MG63 (cell line): ENCODE measurements at regions not wholly inside any gene's neighbourhood (a gene's known extent, or its start where the extent isn't known, plus 50 kb on each side); places are given as distances from the start of the nearest gene placed in this dataset.

Experiments used
- DNase-seq: peaks from one replicate; pipeline ENCODE4 v3.0.0-alpha.2; 2020
- H3K27me3 ChIP-seq: fragments of 250-450 bp; sonication (Bioruptor Pico); 2 replicates; pipeline ENCODE4 v1.5.1; 2020; ENCODE audit warnings: mild to moderate bottlenecking, moderate library complexity
- H3K36me3 ChIP-seq: fragments of 250-450 bp; sonication (Bioruptor Pico); 2 replicates; pipeline ENCODE4 v1.5.1; 2020; ENCODE audit warnings: mild to moderate bottlenecking, moderate library complexity
- H3K4me3 ChIP-seq: fragments of 250-450 bp; sonication (Bioruptor Pico); 2 replicates; pipeline ENCODE4 v1.5.1; 2020; ENCODE audit warnings: mild to moderate bottlenecking, moderate library complexity
- H3K9me3 ChIP-seq: fragments of 250-450 bp; sonication (Bioruptor Pico); 2 replicates; pipeline ENCODE4 v1.5.1; 2020; ENCODE audit warnings: mild to moderate bottlenecking, moderate library complexity

GRCh38 chr12:22866406-22866805 is 241.4 kb downstream of the ETNK1 start:
- no peaks in the 10 kb centered on the region for H3K36me3 ChIP-seq
- no peak overlapping the region for H3K4me3 ChIP-seq
- DNase-seq: no peak
- H3K27me3 ChIP-seq: no peaks in the 10 kb centered on the region
- no peaks in the 10 kb centered on the region for H3K9me3 ChIP-seq

GRCh38 chr12:22874151-22874550 is 249.2 kb downstream of the ETNK1 start:
- DNase-seq: no peak
- no peak overlapping the region for H3K4me3 ChIP-seq

GRCh38 chr12:22876262-22876661 is 251.3 kb downstream of the ETNK1 start:
- Histone ChIP-seq H3K36me3 (no peaks in the 10 kb centered on the region), H3K27me3 (no peaks in the 10 kb centered on the region), H3K9me3 (peaks cover 4% of the 10 kb centered on the region; the same call in 1 of the 2 replicates), H3K4me3 (no peak overlapping the region)
- DNase-seq: no peak

More at GRCh38 chr12:22874151-22874550, 249.2 kb downstream of the ETNK1 start:
- Histone ChIP-seq H3K36me3 (no peaks in the 10 kb centered on the region), H3K9me3 (peaks cover 2% of the 10 kb centered on the region; the same call in 1 of the 2 replicates), H3K27me3 (no peaks in the 10 kb centered on the region)

GRCh38 chr12:22879203-22879602 is 254.2 kb downstream of the ETNK1 start:
- H3K36me3 ChIP-seq: no peaks in the 10 kb centered on the region
- H3K27me3 ChIP-seq: no peaks in the 10 kb centered on the region
- peaks cover 4% of the 10 kb centered on the region; the same call in 1 of the 2 replicates for H3K9me3 ChIP-seq
- DNase-seq: no peak
- H3K4me3 ChIP-seq: no peak overlapping the region

GRCh38 chr12:22880331-22880730 is 255.4 kb downstream of the ETNK1 start:
- H3K9me3 ChIP-seq: peaks cover 4% of the 10 kb centered on the region; the same call in 1 of the 2 replicates
- DNase-seq: no peak
- H3K4me3 ChIP-seq: no peak overlapping the region
- H3K27me3 ChIP-seq: no peaks in the 10 kb centered on the region
- H3K36me3 ChIP-seq: no peaks in the 10 kb centered on the region

- DNase-seq: no peak
- H3K27me3 ChIP-seq: no peaks in the 10 kb centered on the region
- H3K9me3 ChIP-seq: peaks cover 4% of the 10 kb centered on the region; the same call in 1 of the 2 replicates
- H3K4me3 ChIP-seq: no peak overlapping the region
- no peaks in the 10 kb centered on the region for H3K36me3 ChIP-seq
Observed at GRCh38 chr12:22880807-22881206, 255.8 kb downstream of the ETNK1 start.

GRCh38 chr12:22881878-22882385 is 257.0 kb downstream of the ETNK1 start:
- Histone ChIP-seq H3K9me3 (peaks cover 4% of the 10 kb centered on the region; the same call in 1 of the 2 replicates), H3K36me3 (no peaks in the 10 kb centered on the region), H3K4me3 (no peak overlapping the region), H3K27me3 (no peaks in the 10 kb centered on the region)
- DNase-seq: no peak

- no peak for DNase-seq
- no peak overlapping the region for H3K4me3 ChIP-seq
- peaks cover 4% of the 10 kb centered on the region; the same call in 1 of the 2 replicates for H3K9me3 ChIP-seq
- H3K36me3 ChIP-seq: no peaks in the 10 kb centered on the region
- H3K27me3 ChIP-seq: no peaks in the 10 kb centered on the region
Observed at GRCh38 chr12:22882559-22882958, 257.6 kb downstream of the ETNK1 start.

- DNase-seq: no peak
- Histone ChIP-seq H3K9me3 (peaks cover 3% of the 10 kb centered on the region; the same call in 1 of the 2 replicates), H3K27me3 (no peaks in the 10 kb centered on the region), H3K4me3 (no peak overlapping the region), H3K36me3 (no peaks in the 10 kb centered on the region)
Observed at GRCh38 chr12:22893878-22894277, 268.9 kb downstream of the ETNK1 start.

GRCh38 chr12:22899184-22899583 is 274.2 kb downstream of the ETNK1 start:
- Histone ChIP-seq H3K27me3 (no peaks in the 10 kb centered on the region), H3K36me3 (no peaks in the 10 kb centered on the region), H3K9me3 (no peaks in the 10 kb centered on the region; the same call in 1 of the 2 replicates), H3K4me3 (no peak overlapping the region)
- DNase-seq: no peak

- Histone ChIP-seq H3K4me3 (no peak overlapping the region), H3K9me3 (no peaks in the 10 kb centered on the region; the same call in 1 of the 2 replicates), H3K27me3 (no peaks in the 10 kb centered on the region), H3K36me3 (no peaks in the 10 kb centered on the region)
- DNase-seq: no peak
Observed at GRCh38 chr12:22900401-22900800, 275.4 kb downstream of the ETNK1 start.

- H3K4me3 ChIP-seq: no peak overlapping the region
- no peaks in the 10 kb centered on the region for H3K36me3 ChIP-seq
- DNase-seq: no peak
Observed at GRCh38 chr12:22904485-22904884, 279.5 kb downstream of the ETNK1 start.

GRCh38 chr12:22916241-22916640 is 291.3 kb downstream of the ETNK1 start:
- Histone ChIP-seq H3K27me3 (peaks cover 6% of the 10 kb centered on the region), H3K9me3 (no peaks in the 10 kb centered on the region), H3K36me3 (no peaks in the 10 kb centered on the region), H3K4me3 (no peak overlapping the region)
- no peak for DNase-seq

More at GRCh38 chr12:22904485-22904884, 279.5 kb downstream of the ETNK1 start:
- Histone ChIP-seq H3K27me3 (no peaks in the 10 kb centered on the region), H3K9me3 (no peaks in the 10 kb centered on the region; the same call in 1 of the 2 replicates)

- Histone ChIP-seq H3K4me3 (no peak overlapping the region), H3K36me3 (no peaks in the 10 kb centered on the region), H3K9me3 (no peaks in the 10 kb centered on the region), H3K27me3 (peaks cover 6% of the 10 kb centered on the region)
- no peak for DNase-seq
Observed at GRCh38 chr12:22916815-22917214, 291.8 kb downstream of the ETNK1 start.

- no peaks in the 10 kb centered on the region for H3K36me3 ChIP-seq
- DNase-seq: no peak
- no peaks in the 10 kb centered on the region for H3K9me3 ChIP-seq
- no peaks in the 10 kb centered on the region; the same call in 1 of the 2 replicates for H3K27me3 ChIP-seq
- no peak overlapping the region for H3K4me3 ChIP-seq
Observed at GRCh38 chr12:22919883-22920282, 294.9 kb downstream of the ETNK1 start.

- Histone ChIP-seq H3K36me3 (no peaks in the 10 kb centered on the region), H3K9me3 (no peaks in the 10 kb centered on the region), H3K4me3 (no peak overlapping the region), H3K27me3 (no peaks in the 10 kb centered on the region)
- no peak for DNase-seq
Observed at GRCh38 chr12:22923768-22924167, 298.8 kb downstream of the ETNK1 start.

GRCh38 chr12:22924391-22924790 is 299.4 kb downstream of the ETNK1 start:
- no peaks in the 10 kb centered on the region for H3K36me3 ChIP-seq
- DNase-seq: no peak
- H3K9me3 ChIP-seq: no peaks in the 10 kb centered on the region
- no peaks in the 10 kb centered on the region for H3K27me3 ChIP-seq
- H3K4me3 ChIP-seq: no peak overlapping the region

GRCh38 chr12:22925623-22926022 is 300.7 kb downstream of the ETNK1 start:
- no peaks in the 10 kb centered on the region for H3K27me3 ChIP-seq
- no peaks in the 10 kb centered on the region for H3K36me3 ChIP-seq
- no peak overlapping the region for H3K4me3 ChIP-seq
- no peak for DNase-seq
- H3K9me3 ChIP-seq: no peaks in the 10 kb centered on the region
